Transverse colon (tissue), 4 donors: ENCODE measurements at regions not wholly inside any gene's neighbourhood (a gene's known extent, or its start where the extent isn't known, plus 50 kb on each side); places are given as distances from the start of the nearest gene placed in this dataset.

Experiments
- DNase-seq: peaks from one replicate; pipeline ENCODE4 v3.0.0-alpha.2; 2019
- H3K27ac ChIP-seq, 4 donors: fragments of 200-600 bp; sonication (generic); 2 replicates each; pipeline ENCODE4 v1.5.1; 2016 to 2018; ENCODE audit warnings: inconsistent platforms in 4 of 4
- H3K27me3 ChIP-seq: fragments of 200-600 bp; sonication (generic); 2 replicates; pipeline ENCODE4 v1.5.1; 2017; ENCODE audit warnings: inconsistent platforms
- H3K36me3 ChIP-seq, 4 donors: fragments of 200-600 bp; sonication (generic); 2 replicates each; pipeline ENCODE4 v1.5.1; 2017 to 2019; ENCODE audit warnings: inconsistent platforms in 4 of 4
- H3K4me1 ChIP-seq, 4 donors: fragments of 200-600 bp; sonication (generic); 2 replicates each; pipeline ENCODE4 v1.5.1; 2017 to 2020; ENCODE audit warnings: inconsistent platforms in 4 of 4
- H3K4me3 ChIP-seq, 4 donors: fragments of 200-600 bp; sonication (generic); 1 replicate in 1 of 4; 2 replicates in 3 of 4; pipeline versions ENCODE4 v1.5.1 to v1.6.1; 2017 to 2019; ENCODE audit warnings: inconsistent platforms in 4 of 4
- H3K9me3 ChIP-seq, 2 donors: fragments of 200-600 bp; sonication (generic); 2 replicates each; pipeline ENCODE4 v1.5.1; 2017 to 2019; ENCODE audit warnings: inconsistent platforms in 2 of 2
- EP300 ChIP-seq: sonication (generic); formaldehyde crosslinking; IDR thresholded peaks from one replicate; pipeline ENCODE4 v1.6.1; 2017; ENCODE audit warnings: antibody characterized with exemption, low read depth
- POLR2A ChIP-seq: fragments of 450-650 bp; IDR thresholded peaks from one replicate; pipeline ENCODE4 v1.6.1; 2016; ENCODE audit warnings: antibody characterized with exemption, mild to moderate bottlenecking, moderate library complexity
- POLR2AphosphoS5 ChIP-seq, 3 donors: sonication (generic); formaldehyde crosslinking; IDR thresholded peaks; one replicate each; pipeline ENCODE4 v1.6.1; 2016; ENCODE audit warnings: antibody characterized with exemption in 3 of 3
- WGBS, 2 donors: methylation state at CpG; one replicate each; pipeline ENCODE4 v1.1.5; 2018; ENCODE audit warnings: low coverage in 1 of 2; 5-methylcytosine and 5-hydroxymethylcytosine counted together
- in situ Hi-C, 4 donors: fragments of 200-750 bp; cut with MboI; loops; one replicate each; pipeline versions ENCODE4 v1.15.0 to v1.15.1; 2017; ENCODE audit warnings: low sequenced_read_pairs in 3 of 4, low pct_ligation_motif_present in 1 of 4, low pct_unique_long_range_greater_than_20kb in 1 of 4
- intact Hi-C: fragments of 100-400 bp; cut with DNase I; formaldehyde crosslinking; loops from one replicate; pipeline ENCODE4 v1.15.1; 2023; ENCODE audit warnings: low total_unique reads
- TF ChIP-seq, protein P1 (sequence below), 5 experiments: fragments of 200-600 bp in 3 of 5; fragments of 450-650 bp in 2 of 5; sonication (generic) in 3 of 5; IDR thresholded peaks; 1 replicate in 2 of 5; 2 replicates in 3 of 5; pipeline ENCODE4 v1.5.1; 2016 to 2017; ENCODE audit warnings: antibody characterized with exemption in 5 of 5, inconsistent platforms in 3 of 5, mild to moderate bottlenecking in 2 of 5, moderate library complexity in 1 of 5

- in situ Hi-C loops = no loop called here
- 89% methylated on average over 4 of the region's 4 CpGs; no CpG with 5 or more reads in 1 of the 2 donors for WGBS, 2 donors
These were observed 921.1 kb downstream of the UQCRFS1 start for GRCh38 chr19:28291874-28292273.

GRCh38 chr19:28290963-28291657, 921.8 kb downstream of the UQCRFS1 start:
- Histone ChIP-seq H3K4me1 (peaks cover 0 to 28% (median 13%) of the 10 kb centered on the region in 4 donors), H3K27me3 (no peaks in the 10 kb centered on the region), H3K9me3 (no peaks in the 10 kb centered on the region), H3K36me3 (no peaks in the 10 kb centered on the region), H3K4me3 (no peak overlapping the region), H3K27ac (no peak overlapping the region)
- 72% methylated on average over 3 of the region's 3 CpGs; no CpG with 5 or more reads in 1 of the 2 donors for WGBS, 2 donors
- TF ChIP-seq, protein P1, sequence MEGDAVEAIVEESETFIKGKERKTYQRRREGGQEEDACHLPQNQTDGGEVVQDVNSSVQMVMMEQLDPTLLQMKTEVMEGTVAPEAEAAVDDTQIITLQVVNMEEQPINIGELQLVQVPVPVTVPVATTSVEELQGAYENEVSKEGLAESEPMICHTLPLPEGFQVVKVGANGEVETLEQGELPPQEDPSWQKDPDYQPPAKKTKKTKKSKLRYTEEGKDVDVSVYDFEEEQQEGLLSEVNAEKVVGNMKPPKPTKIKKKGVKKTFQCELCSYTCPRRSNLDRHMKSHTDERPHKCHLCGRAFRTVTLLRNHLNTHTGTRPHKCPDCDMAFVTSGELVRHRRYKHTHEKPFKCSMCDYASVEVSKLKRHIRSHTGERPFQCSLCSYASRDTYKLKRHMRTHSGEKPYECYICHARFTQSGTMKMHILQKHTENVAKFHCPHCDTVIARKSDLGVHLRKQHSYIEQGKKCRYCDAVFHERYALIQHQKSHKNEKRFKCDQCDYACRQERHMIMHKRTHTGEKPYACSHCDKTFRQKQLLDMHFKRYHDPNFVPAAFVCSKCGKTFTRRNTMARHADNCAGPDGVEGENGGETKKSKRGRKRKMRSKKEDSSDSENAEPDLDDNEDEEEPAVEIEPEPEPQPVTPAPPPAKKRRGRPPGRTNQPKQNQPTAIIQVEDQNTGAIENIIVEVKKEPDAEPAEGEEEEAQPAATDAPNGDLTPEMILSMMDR (IDR thresholded peaks at IDR 0.05) = no peak
- TF ChIP-seq EP300 (no peak), POLR2AphosphoS5 (IDR thresholded peaks at IDR 0.05) (no peak), POLR2A (no peak)
- in situ Hi-C loops = no loop called here
- no peak for DNase-seq
- intact Hi-C loops = no loop called here

More at GRCh38 chr19:28291874-28292273, 921.1 kb downstream of the UQCRFS1 start:
- Histone ChIP-seq H3K4me1 (peaks cover 0 to 28% (median 13%) of the 10 kb centered on the region in 4 donors), H3K27me3 (no peaks in the 10 kb centered on the region), H3K27ac (no peak overlapping the region), H3K36me3 (no peaks in the 10 kb centered on the region), H3K4me3 (no peak overlapping the region), H3K9me3 (no peaks in the 10 kb centered on the region)
- intact Hi-C loops = no loop called here
- no peak for DNase-seq
- TF ChIP-seq POLR2A = no peak
- no peak for TF ChIP-seq EP300
- TF ChIP-seq POLR2AphosphoS5 (IDR thresholded peaks at IDR 0.05) = no peak
- TF ChIP-seq, protein P1 (IDR thresholded peaks at IDR 0.05) = no peak

GRCh38 chr19:28289295-28290063, 923.5 kb downstream of the UQCRFS1 start:
- no peak overlapping the region for H3K4me3 ChIP-seq
- WGBS, 2 donors = 19 to 49% methylated on average over 3 to 9 of the region's 9 CpGs
- peak overlapping the region; percentile 35 to 66 (median 53) for H3K27ac ChIP-seq
- intact Hi-C loops = no loop called here
- in situ Hi-C loops = no loop called here
- TF ChIP-seq POLR2A = no peak
- no peak for TF ChIP-seq EP300
- TF ChIP-seq, protein P1 (IDR thresholded peaks at IDR 0.05) = no peak
- H3K4me1 ChIP-seq = peaks cover 0 to 28% (median 13%) of the 10 kb centered on the region in 4 donors
- no peaks in the 10 kb centered on the region for H3K27me3 ChIP-seq
- H3K36me3 ChIP-seq = no peaks in the 10 kb centered on the region
- DNase-seq = peak; percentile 69
- H3K9me3 ChIP-seq = no peaks in the 10 kb centered on the region

- in situ Hi-C loops = no loop called here
- intact Hi-C loops = no loop called here
- no peaks in the 10 kb centered on the region for H3K36me3 ChIP-seq
- no peak overlapping the region for H3K4me3 ChIP-seq
- peak overlapping the region; percentile 35 to 66 (median 53) for H3K27ac ChIP-seq
- TF ChIP-seq POLR2A (no peak), EP300 (no peak), POLR2AphosphoS5 (IDR thresholded peaks at IDR 0.05) (no peak)
- TF ChIP-seq, protein P1 (IDR thresholded peaks at IDR 0.05) = no peak
- H3K4me1 ChIP-seq = peaks cover 0 to 22% (median 11%) of the 10 kb centered on the region in 4 donors
- no peak for DNase-seq
- H3K9me3 ChIP-seq = no peaks in the 10 kb centered on the region
- no peaks in the 10 kb centered on the region for H3K27me3 ChIP-seq
- 15 to 30% methylated on average over 2 to 5 of the region's 5 CpGs for WGBS, 2 donors
These were observed 924.2 kb downstream of the UQCRFS1 start for GRCh38 chr19:28288572-28289264.
